ENCODE measurements at regions not wholly inside any gene's neighbourhood (a gene's known extent, or its start where the extent isn't known, plus 50 kb on each side); places are given as distances from the start of the nearest gene placed in this dataset.

- ChIA-PET RAD21 (ENCODE audit: low non-redundant PET in 1 of 2, low total read pairs in 2 of 2, uncharacterized antibody in 2 of 2, unreplicated experiment in 2 of 2) (no interaction called here), POLR2A (no interaction called here), CTCF (interaction anchor here (0.8 kb wide), 1 partner anchor 18 kb away, joined by 3 read pairs; no protein-coding TSS in a partner anchor)
- no peak overlapping the region for H3K9ac ChIP-seq (ENCODE audit: low read length)
- intact Hi-C loops (cut with micrococcal nuclease) = no loop called here
- no peaks in the 10 kb centered on the region for H3K27me3 ChIP-seq (ENCODE audit: insufficient read depth, low read length)
- no peak for ATAC-seq
- no peak for DNase-seq (ENCODE audit: low read depth, low spot score)
- H3K4me2 ChIP-seq (ENCODE audit: low read length) = no peak overlapping the region
- no peaks in the 10 kb centered on the region for H3K36me3 ChIP-seq (ENCODE audit: control insufficient read depth in 1 of 2, insufficient read depth in 2 of 2, low read length in 2 of 2)
- TF ChIP-seq, protein P1, sequence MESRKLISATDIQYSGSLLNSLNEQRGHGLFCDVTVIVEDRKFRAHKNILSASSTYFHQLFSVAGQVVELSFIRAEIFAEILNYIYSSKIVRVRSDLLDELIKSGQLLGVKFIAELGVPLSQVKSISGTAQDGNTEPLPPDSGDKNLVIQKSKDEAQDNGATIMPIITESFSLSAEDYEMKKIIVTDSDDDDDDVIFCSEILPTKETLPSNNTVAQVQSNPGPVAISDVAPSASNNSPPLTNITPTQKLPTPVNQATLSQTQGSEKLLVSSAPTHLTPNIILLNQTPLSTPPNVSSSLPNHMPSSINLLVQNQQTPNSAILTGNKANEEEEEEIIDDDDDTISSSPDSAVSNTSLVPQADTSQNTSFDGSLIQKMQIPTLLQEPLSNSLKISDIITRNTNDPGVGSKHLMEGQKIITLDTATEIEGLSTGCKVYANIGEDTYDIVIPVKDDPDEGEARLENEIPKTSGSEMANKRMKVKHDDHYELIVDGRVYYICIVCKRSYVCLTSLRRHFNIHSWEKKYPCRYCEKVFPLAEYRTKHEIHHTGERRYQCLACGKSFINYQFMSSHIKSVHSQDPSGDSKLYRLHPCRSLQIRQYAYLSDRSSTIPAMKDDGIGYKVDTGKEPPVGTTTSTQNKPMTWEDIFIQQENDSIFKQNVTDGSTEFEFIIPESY (IDR thresholded peaks at IDR 0.05; ENCODE audit: extremely low read depth, insufficient replicate concordance, low read length) = no peak
- TF ChIP-seq SP1 (IDR thresholded peaks at IDR 0.05; ENCODE audit: low read depth) (no peak), EZH2phosphoT487 (IDR thresholded peaks at IDR 0.05; ENCODE audit: borderline replicate concordance) (no peak), SIN3A (IDR thresholded peaks at IDR 0.05; ENCODE audit: low read depth) (no peak)
- no peaks in the 10 kb centered on the region for H3K9me3 ChIP-seq (ENCODE audit: control insufficient read depth in 1 of 2, insufficient read depth in 1 of 2, low read depth in 1 of 2, low read length in 2 of 2)
- no peak overlapping the region for H3K27ac ChIP-seq (ENCODE audit: low read depth, low read length)
- H3K9me2 ChIP-seq (ENCODE audit: insufficient read depth) = no peaks in the 10 kb centered on the region
- H3K4me3 ChIP-seq (replicated peaks in 1 of 2; ENCODE audit: low read depth in 1 of 2, low read length in 2 of 2) = no peak overlapping the region
- no peaks in the 10 kb centered on the region for H4K20me1 ChIP-seq (ENCODE audit: insufficient read depth)
- H3K4me1 ChIP-seq (ENCODE audit: control insufficient read depth in 1 of 2, insufficient read depth in 2 of 2, low read length in 2 of 2) = peaks cover 9 to 14% of the 10 kb centered on the region in 2 experiments; a peak in 3 of 4 replicates
- H3K79me2 ChIP-seq (ENCODE audit: insufficient read depth, low read length) = no peaks in the 10 kb centered on the region
- no peak overlapping the region for H2AFZ ChIP-seq (ENCODE audit: low read depth, low read length, poor library complexity, severe bottlenecking)
- BruUV-seq (replicated peaks) = no TSS peak
These were observed 102.5 kb upstream of the BASP1 start for GRCh38 chr5:17114715-17115599.

- Histone ChIP-seq H3K9me2 (ENCODE audit: insufficient read depth) (no peaks in the 10 kb centered on the region), H3K9ac (ENCODE audit: low read length) (no peak overlapping the region), H3K27me3 (ENCODE audit: insufficient read depth, low read length) (no peaks in the 10 kb centered on the region), H3K4me3 (replicated peaks in 1 of 2; ENCODE audit: low read depth in 1 of 2, low read length in 2 of 2) (no peak overlapping the region), H3K27ac (ENCODE audit: low read depth, low read length) (no peak overlapping the region), H3K4me2 (ENCODE audit: low read length) (no peak overlapping the region), H2AFZ (ENCODE audit: low read depth, low read length, poor library complexity, severe bottlenecking) (peak overlapping the region; percentile 22), H3K36me3 (ENCODE audit: control insufficient read depth in 1 of 2, insufficient read depth in 2 of 2, low read length in 2 of 2) (no peaks in the 10 kb centered on the region), H3K79me2 (ENCODE audit: insufficient read depth, low read length) (no peaks in the 10 kb centered on the region), H3K4me1 (ENCODE audit: control insufficient read depth in 1 of 2, insufficient read depth in 2 of 2, low read length in 2 of 2) (peaks cover 9 to 14% of the 10 kb centered on the region in 2 experiments; a peak in 3 of 4 replicates), H4K20me1 (ENCODE audit: insufficient read depth) (no peaks in the 10 kb centered on the region), H3K9me3 (ENCODE audit: control insufficient read depth in 1 of 2, insufficient read depth in 1 of 2, low read depth in 1 of 2, low read length in 2 of 2) (no peaks in the 10 kb centered on the region)
- no peak for ATAC-seq
- ChIA-PET CTCF (no interaction called here), POLR2A (no interaction called here), RAD21 (ENCODE audit: low non-redundant PET in 1 of 2, low total read pairs in 2 of 2, uncharacterized antibody in 2 of 2, unreplicated experiment in 2 of 2) (no interaction called here)
- TF ChIP-seq ELF1 (IDR thresholded peaks at IDR 0.05; ENCODE audit: borderline replicate concordance, low read depth) (no peak), SIN3A (IDR thresholded peaks at IDR 0.05; ENCODE audit: low read depth) (no peak), EZH2phosphoT487 (IDR thresholded peaks at IDR 0.05; ENCODE audit: borderline replicate concordance) (no peak)
- intact Hi-C loops (cut with micrococcal nuclease) = no loop called here
- no TSS peak for BruUV-seq (replicated peaks)
- no peak for DNase-seq (ENCODE audit: low read depth, low spot score)
These were observed 101.6 kb upstream of the BASP1 start for GRCh38 chr5:17115855-17116254.
